ENCODE measurements at regions not wholly inside any gene's neighbourhood (a gene's known extent, or its start where the extent isn't known, plus 50 kb on each side); places are given as distances from the start of the nearest gene placed in this dataset.

- H3K4me1 ChIP-seq = peaks cover 10% of the 10 kb centered on the region
- H3K27ac ChIP-seq = no peak overlapping the region
- no peaks in the 10 kb centered on the region for H3K36me3 ChIP-seq
- DNase-seq = no peak
- intact Hi-C loops (cut with DNase I) = no loop called here
- H3K4me3 ChIP-seq = no peak overlapping the region
- no peak for ATAC-seq
- peaks cover 24% of the 10 kb centered on the region for H3K27me3 ChIP-seq (ENCODE audit: low read depth)
- TF ChIP-seq CTCF (IDR thresholded peaks at IDR 0.05) = no peak
- H3K9me3 ChIP-seq = no peaks in the 10 kb centered on the region
Measured at GRCh38 chr9:134266418-134266817, 59.8 kb upstream of the RXRA start.

GRCh38 chr9:134267305-134267880 is 58.9 kb upstream of the RXRA start:
- H3K36me3 ChIP-seq = no peaks in the 10 kb centered on the region
- intact Hi-C loops (cut with DNase I) = no loop called here
- H3K27ac ChIP-seq = no peak overlapping the region
- DNase-seq = no peak
- peak in 1 of 2 donors; percentile 7 for ATAC-seq
- peaks cover 24% of the 10 kb centered on the region for H3K27me3 ChIP-seq (ENCODE audit: low read depth)
- H3K9me3 ChIP-seq = no peaks in the 10 kb centered on the region
- H3K4me1 ChIP-seq = peaks cover 10% of the 10 kb centered on the region
- H3K4me3 ChIP-seq = no peak overlapping the region
- no peak for TF ChIP-seq CTCF (IDR thresholded peaks at IDR 0.05)

GRCh38 chr9:134267881-134268724 is 58.2 kb upstream of the RXRA start:
- H3K27me3 ChIP-seq (ENCODE audit: low read depth) = peaks cover 24% of the 10 kb centered on the region
- H3K36me3 ChIP-seq = no peaks in the 10 kb centered on the region
- H3K4me1 ChIP-seq = peaks cover 10% of the 10 kb centered on the region
- H3K9me3 ChIP-seq = no peaks in the 10 kb centered on the region
- no peak for TF ChIP-seq CTCF (IDR thresholded peaks at IDR 0.05)
- H3K27ac ChIP-seq = no peak overlapping the region
- no peak for DNase-seq
- ATAC-seq = peak in 1 of 2 donors; percentile 44
- no peak overlapping the region for H3K4me3 ChIP-seq
- intact Hi-C loops (cut with DNase I) = no loop called here

GRCh38 chr9:134268747-134269146 is 57.5 kb upstream of the RXRA start:
- Histone ChIP-seq H3K4me1 (peaks cover 10% of the 10 kb centered on the region), H3K27ac (no peak overlapping the region), H3K27me3 (ENCODE audit: low read depth) (peaks cover 20% of the 10 kb centered on the region), H3K36me3 (no peaks in the 10 kb centered on the region), H3K9me3 (no peaks in the 10 kb centered on the region), H3K4me3 (no peak overlapping the region)
- ATAC-seq (no peak), DNase-seq (no peak)
- TF ChIP-seq CTCF (IDR thresholded peaks at IDR 0.05) = no peak
- intact Hi-C loops (cut with DNase I) = no loop called here

- no peak overlapping the region for H3K4me3 ChIP-seq
- no peak overlapping the region for H3K27ac ChIP-seq
- H3K27me3 ChIP-seq (ENCODE audit: low read depth) = peaks cover 25% of the 10 kb centered on the region
- ATAC-seq (no peak), DNase-seq (no peak)
- no peak for TF ChIP-seq CTCF (IDR thresholded peaks at IDR 0.05)
- intact Hi-C loops (cut with DNase I) = no loop called here
- H3K36me3 ChIP-seq = no peaks in the 10 kb centered on the region
- no peaks in the 10 kb centered on the region for H3K9me3 ChIP-seq
- H3K4me1 ChIP-seq = peaks cover 10% of the 10 kb centered on the region
Measured at GRCh38 chr9:134271338-134272301, 54.6 kb upstream of the RXRA start.

Measured in lower lobe of right lung (tissue), 2 donors.